ENCODE measurements at regions not wholly inside any gene's neighbourhood (a gene's known extent, or its start where the extent isn't known, plus 50 kb on each side); places are given as distances from the start of the nearest gene placed in this dataset.
"Not testable (repeated sequence)": the region's sequence is repeated elsewhere in the genome, so short reads cannot be mapped to it uniquely, and the experiment has no call there.

DNA sequence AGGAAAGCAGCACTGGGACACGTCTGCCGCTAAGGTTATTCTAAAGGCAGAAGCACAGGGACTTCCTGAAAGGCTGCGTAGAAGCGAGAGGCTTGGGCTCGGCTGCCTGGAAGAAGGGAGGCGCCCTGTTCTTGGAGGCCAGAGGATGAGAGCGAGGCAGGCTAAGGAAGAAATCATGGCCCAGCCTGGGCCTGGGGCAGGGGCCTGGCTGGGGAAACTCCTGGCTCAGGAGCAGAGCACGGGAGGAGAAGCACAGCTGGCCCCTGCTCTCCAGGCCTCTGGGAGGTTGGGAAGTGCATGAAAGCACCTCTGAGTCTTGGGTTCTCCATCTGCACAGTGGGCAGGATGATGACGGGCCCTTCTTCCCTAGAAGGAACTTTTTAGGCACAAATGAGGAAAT is 66.0 kb upstream of the SFSWAP start:
- not testable (repeated sequence) for TF ChIP-seq POLR2AphosphoS5 (IDR thresholded peaks at IDR 0.05; ENCODE audit: low read depth); SPI1 (IDR thresholded peaks at IDR 0.05; ENCODE audit: borderline replicate concordance, low read depth); GABPA (IDR thresholded peaks at IDR 0.05; ENCODE audit: low read depth)
- TF ChIP-seq, protein P1, sequence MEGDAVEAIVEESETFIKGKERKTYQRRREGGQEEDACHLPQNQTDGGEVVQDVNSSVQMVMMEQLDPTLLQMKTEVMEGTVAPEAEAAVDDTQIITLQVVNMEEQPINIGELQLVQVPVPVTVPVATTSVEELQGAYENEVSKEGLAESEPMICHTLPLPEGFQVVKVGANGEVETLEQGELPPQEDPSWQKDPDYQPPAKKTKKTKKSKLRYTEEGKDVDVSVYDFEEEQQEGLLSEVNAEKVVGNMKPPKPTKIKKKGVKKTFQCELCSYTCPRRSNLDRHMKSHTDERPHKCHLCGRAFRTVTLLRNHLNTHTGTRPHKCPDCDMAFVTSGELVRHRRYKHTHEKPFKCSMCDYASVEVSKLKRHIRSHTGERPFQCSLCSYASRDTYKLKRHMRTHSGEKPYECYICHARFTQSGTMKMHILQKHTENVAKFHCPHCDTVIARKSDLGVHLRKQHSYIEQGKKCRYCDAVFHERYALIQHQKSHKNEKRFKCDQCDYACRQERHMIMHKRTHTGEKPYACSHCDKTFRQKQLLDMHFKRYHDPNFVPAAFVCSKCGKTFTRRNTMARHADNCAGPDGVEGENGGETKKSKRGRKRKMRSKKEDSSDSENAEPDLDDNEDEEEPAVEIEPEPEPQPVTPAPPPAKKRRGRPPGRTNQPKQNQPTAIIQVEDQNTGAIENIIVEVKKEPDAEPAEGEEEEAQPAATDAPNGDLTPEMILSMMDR (IDR thresholded peaks at IDR 0.05; ENCODE audit: insufficient read depth, low read length): not testable (repeated sequence)
